ENCODE measurements at regions not wholly inside any gene's neighbourhood (a gene's known extent, or its start where the extent isn't known, plus 50 kb on each side); places are given as distances from the start of the nearest gene placed in this dataset.

DNA sequence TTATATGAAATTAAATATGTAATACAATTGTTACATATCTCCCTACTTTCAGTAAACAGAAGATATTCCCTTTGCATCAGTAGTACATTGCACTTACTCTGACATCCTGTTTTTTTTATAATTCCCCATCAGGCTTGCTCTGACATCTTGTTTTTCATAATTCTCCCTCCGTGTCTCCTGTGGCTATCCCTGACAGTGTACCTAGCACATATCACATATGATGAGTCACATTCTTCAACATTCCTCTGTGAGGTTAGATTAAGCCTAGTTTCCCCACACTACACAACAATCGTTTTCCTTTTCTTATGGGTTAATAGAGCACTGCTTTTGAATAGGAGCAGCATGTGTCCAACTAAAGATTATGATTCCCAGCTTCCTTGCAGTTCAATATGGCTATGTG is 250.6 kb upstream of the NPVF start:
- FAIRE-seq (no peak), DNase-seq (ENCODE audit: insufficient read length) (no peak)
- TF ChIP-seq POLR2A (IDR thresholded peaks at IDR 0.05; ENCODE audit: low read depth, low read length) = no peak
- TF ChIP-seq POLR2AphosphoS5 (IDR thresholded peaks at IDR 0.05; ENCODE audit: low read depth, low read length) = no peak
- no peak for TF ChIP-seq TAF1 (IDR thresholded peaks at IDR 0.05; ENCODE audit: borderline replicate concordance, low read depth, low read length)

DNA sequence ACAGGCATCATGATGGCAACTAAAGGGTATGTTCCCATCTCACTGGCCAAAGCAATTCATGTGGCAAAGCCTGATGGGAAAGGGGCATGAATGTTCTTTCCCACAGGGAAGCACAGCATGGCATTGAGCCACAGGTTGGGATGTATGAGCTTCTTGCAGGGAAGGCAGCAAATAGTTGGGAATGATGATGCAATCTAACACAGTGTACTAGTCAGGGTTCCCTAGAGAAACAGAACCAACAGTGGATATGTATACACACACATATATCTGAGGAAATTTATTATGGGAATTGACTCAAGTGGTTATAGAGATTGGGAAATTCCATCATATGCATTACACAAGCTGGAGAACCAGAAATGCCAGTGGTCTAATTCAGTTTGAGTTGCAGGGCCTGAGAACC is 253.6 kb upstream of the NPVF start:
- no peak for DNase-seq (ENCODE audit: insufficient read length)
- FAIRE-seq = no peak
- no peak for TF ChIP-seq POLR2A (IDR thresholded peaks at IDR 0.05; ENCODE audit: low read depth, low read length)
- TF ChIP-seq TAF1 (IDR thresholded peaks at IDR 0.05; ENCODE audit: borderline replicate concordance, low read depth, low read length) = no peak
- no peak for TF ChIP-seq POLR2AphosphoS5 (IDR thresholded peaks at IDR 0.05; ENCODE audit: low read depth, low read length)

DNA sequence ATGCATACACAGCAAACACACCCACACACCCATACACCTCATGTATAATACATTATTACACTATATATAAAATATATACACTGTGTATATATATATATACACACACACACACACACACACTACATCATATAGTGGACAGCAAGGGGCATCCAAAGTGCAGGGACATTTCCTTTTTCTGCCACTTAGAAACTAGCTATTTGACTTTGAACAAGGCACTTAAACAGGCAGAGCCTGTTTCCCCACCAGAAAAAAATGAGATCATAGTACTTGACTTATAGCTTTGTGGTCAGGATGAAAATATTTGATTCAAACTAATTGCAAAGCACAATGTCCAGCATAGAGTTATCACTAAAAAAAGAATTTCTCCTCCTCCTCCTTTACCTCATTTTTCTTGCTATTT is 254.3 kb upstream of the NPVF start:
- TF ChIP-seq TAF1 (IDR thresholded peaks at IDR 0.05; ENCODE audit: borderline replicate concordance, low read depth, low read length) (no peak), POLR2A (IDR thresholded peaks at IDR 0.05; ENCODE audit: low read depth, low read length) (no peak), POLR2AphosphoS5 (IDR thresholded peaks at IDR 0.05; ENCODE audit: low read depth, low read length) (no peak)
- FAIRE-seq (no peak), DNase-seq (ENCODE audit: insufficient read length) (no peak)

DNA sequence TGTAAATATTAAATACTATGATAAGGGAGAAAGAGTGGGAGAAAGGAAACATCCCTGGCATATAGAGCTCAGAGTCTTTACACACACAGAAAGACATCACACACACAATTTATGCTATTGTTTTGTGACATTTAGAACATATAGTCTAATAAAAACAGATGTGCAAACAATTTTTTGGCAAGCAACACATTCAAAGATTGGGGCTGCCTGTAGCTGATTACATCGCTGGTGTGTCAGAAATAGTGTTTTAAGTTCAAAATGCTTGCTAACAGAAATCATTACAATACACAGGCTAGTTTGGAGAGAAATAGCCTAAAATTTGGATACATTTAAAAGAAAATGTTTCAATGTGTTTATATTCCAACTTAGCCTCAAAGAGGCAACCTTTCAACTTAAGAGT is 256.7 kb upstream of the NPVF start:
- TF ChIP-seq TAF1 (IDR thresholded peaks at IDR 0.05; ENCODE audit: borderline replicate concordance, low read depth, low read length) = no peak
- TF ChIP-seq POLR2A (IDR thresholded peaks at IDR 0.05; ENCODE audit: low read depth, low read length) = no peak
- DNase-seq (ENCODE audit: insufficient read length) (no peak), FAIRE-seq (no peak)

DNA sequence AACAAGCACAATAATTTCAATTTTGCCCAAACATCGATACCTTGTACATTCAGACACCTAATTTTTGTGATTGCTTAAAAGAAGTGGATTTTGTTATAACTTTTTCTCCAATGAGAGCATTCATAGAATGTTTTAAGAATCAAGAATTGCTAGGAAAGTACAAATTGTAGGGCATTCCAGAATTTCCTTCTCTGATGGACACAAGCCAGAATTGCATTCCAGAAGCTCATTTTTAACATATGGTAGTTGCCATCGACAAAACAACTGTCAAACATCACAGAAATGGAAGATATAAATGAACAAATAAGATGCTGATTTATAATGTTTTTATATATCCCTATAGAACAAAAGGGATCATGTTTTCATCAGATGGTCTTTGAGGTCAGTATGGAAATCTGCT is 258.4 kb upstream of the NPVF start:
- TF ChIP-seq POLR2A (IDR thresholded peaks at IDR 0.05; ENCODE audit: low read depth, low read length) = no peak
- no peak for TF ChIP-seq POLR2AphosphoS5 (IDR thresholded peaks at IDR 0.05; ENCODE audit: low read depth, low read length)
- TF ChIP-seq TAF1 (IDR thresholded peaks at IDR 0.05; ENCODE audit: borderline replicate concordance, low read depth, low read length) = no peak
- FAIRE-seq (no peak), DNase-seq (ENCODE audit: insufficient read length) (no peak)

DNA sequence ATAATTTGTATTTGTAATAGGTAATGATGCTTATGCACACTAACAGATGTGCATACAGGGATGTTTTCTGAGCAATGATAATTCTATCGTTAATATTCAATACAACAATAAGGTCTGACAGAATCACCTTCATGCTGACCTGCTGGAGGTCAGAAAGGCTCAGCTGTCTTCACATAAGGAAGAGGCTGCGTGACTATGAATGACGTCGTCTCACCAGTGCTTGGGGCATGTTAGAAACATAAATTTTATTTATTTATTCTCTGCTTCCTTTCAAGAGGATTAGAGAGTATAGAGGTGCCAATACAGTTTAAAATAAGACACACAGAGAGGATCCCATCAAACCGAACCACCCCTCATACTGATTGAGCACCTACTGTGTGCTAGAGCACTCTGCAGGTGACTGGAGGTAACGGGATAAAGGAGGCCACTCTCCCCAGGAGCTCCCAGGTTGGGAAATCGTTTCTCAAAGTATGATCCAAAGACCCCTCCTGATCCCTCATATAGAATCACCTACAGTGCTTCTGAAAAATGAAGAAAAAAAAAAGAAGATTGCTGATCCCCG is 265.6 kb upstream of the NPVF start:
- TF ChIP-seq POLR2AphosphoS5 (IDR thresholded peaks at IDR 0.05; ENCODE audit: low read depth, low read length) (no peak), POLR2A (IDR thresholded peaks at IDR 0.05; ENCODE audit: low read depth, low read length) (no peak), TAF1 (IDR thresholded peaks at IDR 0.05; ENCODE audit: borderline replicate concordance, low read depth, low read length) (no peak)
- FAIRE-seq = no peak

DNA sequence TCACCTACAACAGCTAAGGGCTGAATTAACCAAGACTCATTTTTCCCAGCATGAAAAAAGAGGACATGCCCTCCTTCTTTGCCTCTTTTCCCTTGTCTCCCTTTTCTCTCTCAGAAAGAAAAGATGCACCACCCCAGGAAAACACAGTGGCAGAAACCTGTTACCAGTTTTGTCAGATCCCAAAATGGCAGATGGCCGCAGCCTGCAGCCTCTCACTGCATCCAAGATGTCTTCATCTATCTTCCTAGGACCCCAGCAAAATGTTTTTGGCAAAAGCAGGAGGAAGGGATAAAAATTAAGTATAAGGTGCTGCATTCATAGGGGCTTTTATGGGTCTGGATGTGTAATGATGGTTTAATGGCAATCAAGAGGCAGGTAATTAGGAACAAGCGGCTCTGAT is 266.6 kb upstream of the NPVF start:
- DNase-seq (ENCODE audit: insufficient read length) = no peak
- FAIRE-seq = no peak
- TF ChIP-seq POLR2A (IDR thresholded peaks at IDR 0.05; ENCODE audit: low read depth, low read length) (no peak), TAF1 (IDR thresholded peaks at IDR 0.05; ENCODE audit: borderline replicate concordance, low read depth, low read length) (no peak), POLR2AphosphoS5 (IDR thresholded peaks at IDR 0.05; ENCODE audit: low read depth, low read length) (no peak)

More for the DNA sequence above, 265.6 kb upstream of the NPVF start:
- DNase-seq (ENCODE audit: insufficient read length) = no peak

DNA sequence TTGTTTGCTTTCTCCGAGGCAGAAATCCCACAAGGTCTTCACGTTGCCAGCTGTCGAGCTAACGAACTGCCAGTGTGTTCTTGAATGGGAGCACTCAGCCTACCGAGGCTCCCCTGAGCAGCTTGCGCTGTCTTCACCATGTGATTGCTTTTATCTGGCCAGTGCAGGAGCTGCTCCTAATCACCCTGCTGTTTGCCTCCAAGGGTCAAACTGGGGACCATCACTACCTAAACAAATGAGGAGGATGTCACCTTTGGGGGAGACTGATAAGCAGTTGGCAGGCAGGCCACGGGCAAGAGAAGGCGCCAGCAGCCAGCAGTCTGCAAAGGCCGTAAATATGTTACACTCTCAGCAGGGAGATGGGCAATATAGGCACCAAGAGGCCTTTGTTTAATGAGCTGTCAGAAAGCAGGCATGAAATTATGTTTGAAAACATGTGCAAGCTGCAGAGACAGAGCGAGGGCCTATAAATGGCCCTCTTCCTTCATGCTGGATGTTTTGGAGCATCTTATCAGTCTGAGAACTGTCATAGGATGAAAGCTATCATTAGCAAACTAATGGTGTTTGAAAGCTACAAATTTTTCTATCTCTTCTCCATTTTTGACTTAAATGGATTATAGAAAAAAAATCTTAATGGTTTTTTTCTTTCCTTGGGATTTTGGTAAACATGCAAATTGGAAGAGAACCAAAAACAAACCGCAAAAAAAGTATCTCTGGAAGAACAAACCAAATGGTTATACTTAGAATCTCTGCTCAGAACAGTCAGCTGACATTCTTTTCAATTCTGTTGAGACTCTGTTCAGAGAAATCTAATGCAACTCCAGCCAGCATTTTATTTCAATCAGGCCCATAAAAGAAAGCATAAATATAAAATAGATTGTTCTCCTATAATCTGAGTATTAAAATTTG is 267.3 kb upstream of the NPVF start:
- peak; percentile 63 for FAIRE-seq
- no peak for DNase-seq (ENCODE audit: insufficient read length)
- no peak for TF ChIP-seq POLR2A (IDR thresholded peaks at IDR 0.05; ENCODE audit: low read depth, low read length)
- TF ChIP-seq TAF1 (IDR thresholded peaks at IDR 0.05; ENCODE audit: borderline replicate concordance, low read depth, low read length) = no peak
- no peak for TF ChIP-seq POLR2AphosphoS5 (IDR thresholded peaks at IDR 0.05; ENCODE audit: low read depth, low read length)

DNA sequence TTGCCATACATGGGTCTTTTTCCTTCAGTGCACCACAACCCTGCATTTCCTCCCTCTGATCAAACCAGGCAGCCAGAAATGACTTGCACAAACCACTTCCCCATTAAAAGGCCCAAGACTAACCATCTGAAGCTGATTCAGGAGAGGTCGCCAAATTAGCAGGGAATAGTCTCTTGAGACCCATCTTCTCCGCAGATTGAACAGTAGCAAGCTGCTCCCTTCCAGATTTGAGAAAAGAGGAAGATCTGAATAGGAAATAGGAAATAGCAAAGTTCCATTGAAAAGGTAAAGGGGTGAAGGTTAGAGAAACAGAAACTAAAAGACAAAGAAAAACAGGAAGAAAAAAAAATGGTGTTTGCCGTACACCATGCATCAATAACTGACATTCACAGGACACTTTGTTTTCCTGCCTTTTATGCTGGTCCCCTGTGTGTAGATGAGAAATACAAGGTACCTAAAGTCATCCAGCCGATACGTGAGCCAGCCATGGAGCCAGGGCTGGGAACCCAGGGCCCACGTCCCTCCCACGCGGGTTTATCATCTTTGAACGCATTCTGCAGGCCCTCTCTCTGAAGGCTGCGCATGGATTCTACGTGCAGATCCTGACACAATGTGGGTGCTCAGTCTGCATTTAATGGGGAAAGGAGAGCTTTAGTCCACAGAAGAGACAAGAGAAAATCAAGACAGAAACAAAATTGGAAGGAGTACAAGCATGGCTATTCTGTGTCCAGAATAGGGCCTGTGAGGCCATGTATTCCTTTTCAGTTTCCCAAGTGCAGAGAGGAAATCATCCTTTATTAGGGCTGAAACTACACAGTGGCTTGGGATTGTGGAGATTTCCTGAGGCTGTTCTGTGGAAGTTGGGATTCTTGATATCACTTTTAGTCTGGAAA is 268.4 kb upstream of the NPVF start:
- TF ChIP-seq POLR2AphosphoS5 (IDR thresholded peaks at IDR 0.05; ENCODE audit: low read depth, low read length) = no peak
- TF ChIP-seq POLR2A (IDR thresholded peaks at IDR 0.05; ENCODE audit: low read depth, low read length) = no peak
- no peak for TF ChIP-seq TAF1 (IDR thresholded peaks at IDR 0.05; ENCODE audit: borderline replicate concordance, low read depth, low read length)
- DNase-seq (ENCODE audit: insufficient read length) (no peak), FAIRE-seq (peak; percentile 81)

DNA sequence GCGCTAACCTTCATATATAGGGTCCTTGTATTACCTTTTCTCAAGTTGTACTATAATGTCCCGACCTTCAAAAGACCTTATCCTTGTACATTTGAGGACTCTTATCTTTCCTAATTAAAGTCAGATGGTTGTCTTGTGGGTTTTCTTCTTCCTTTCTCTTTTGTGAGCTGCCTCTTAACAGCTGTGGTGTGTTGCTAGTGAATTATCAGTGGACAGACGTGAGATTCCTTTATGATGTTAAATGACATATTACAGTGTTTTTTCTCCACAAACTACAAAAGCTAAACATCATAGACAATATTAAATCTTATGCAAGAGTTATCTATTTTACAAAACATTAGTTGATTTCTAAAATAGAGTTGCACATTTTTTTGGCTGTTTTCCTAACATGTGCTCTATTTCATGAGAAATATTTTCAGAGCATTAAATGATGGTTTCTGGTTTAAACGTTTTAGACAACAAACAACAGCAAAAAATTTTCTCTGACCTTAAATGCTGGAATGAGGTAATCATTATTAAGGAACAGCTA is 272.2 kb upstream of the NPVF start:
- FAIRE-seq (no peak), DNase-seq (ENCODE audit: insufficient read length) (no peak)
- TF ChIP-seq POLR2AphosphoS5 (IDR thresholded peaks at IDR 0.05; ENCODE audit: low read depth, low read length) (no peak), POLR2A (IDR thresholded peaks at IDR 0.05; ENCODE audit: low read depth, low read length) (no peak), TAF1 (IDR thresholded peaks at IDR 0.05; ENCODE audit: borderline replicate concordance, low read depth, low read length) (no peak)

DNA sequence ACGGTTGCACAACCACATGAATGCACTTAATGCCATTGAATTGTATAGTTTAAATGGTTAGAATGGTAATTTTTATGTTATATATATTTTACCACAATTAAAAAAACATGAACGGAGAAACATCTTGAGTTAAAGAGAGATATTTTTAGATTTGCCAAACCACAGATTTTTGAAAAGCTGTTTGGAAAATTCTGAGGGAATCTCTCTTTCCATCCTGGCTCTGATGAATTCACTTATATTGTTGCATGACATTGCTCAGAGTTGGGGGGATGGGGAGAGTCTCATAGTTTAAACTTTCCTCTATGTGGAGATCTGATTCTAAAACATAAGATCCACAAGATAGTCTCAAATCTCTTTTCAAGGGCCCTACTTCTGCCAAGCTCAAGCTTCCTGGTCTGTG is 275.0 kb upstream of the NPVF start:
- TF ChIP-seq POLR2A (IDR thresholded peaks at IDR 0.05; ENCODE audit: low read depth, low read length) = no peak
- FAIRE-seq = no peak
- DNase-seq (ENCODE audit: insufficient read length) = no peak
